Muscle of back (tissue), 3 donors: ENCODE measurements at regions not wholly inside any gene's neighbourhood (a gene's known extent, or its start where the extent isn't known, plus 50 kb on each side); places are given as distances from the start of the nearest gene placed in this dataset.

ENCODE experiments used
- DNase-seq, 3 donors: peaks; one replicate each; pipeline versions ENCODE4 v3.0.0 to v3.0.0-alpha.2; 2013

GRCh38 chr20:7708782-7709181 lies 231.5 kb downstream of the HAO1 start:
- no peak for DNase-seq

- DNase-seq: no peak
These were observed 229.8 kb downstream of the HAO1 start for GRCh38 chr20:7710440-7710839.

- DNase-seq: no peak
These were observed 227.6 kb downstream of the HAO1 start for GRCh38 chr20:7712661-7713060.

GRCh38 chr20:7714549-7714948 lies 225.7 kb downstream of the HAO1 start:
- DNase-seq: no peak

- no peak for DNase-seq
These were observed 223.8 kb downstream of the HAO1 start for GRCh38 chr20:7716286-7716972.

DNA sequence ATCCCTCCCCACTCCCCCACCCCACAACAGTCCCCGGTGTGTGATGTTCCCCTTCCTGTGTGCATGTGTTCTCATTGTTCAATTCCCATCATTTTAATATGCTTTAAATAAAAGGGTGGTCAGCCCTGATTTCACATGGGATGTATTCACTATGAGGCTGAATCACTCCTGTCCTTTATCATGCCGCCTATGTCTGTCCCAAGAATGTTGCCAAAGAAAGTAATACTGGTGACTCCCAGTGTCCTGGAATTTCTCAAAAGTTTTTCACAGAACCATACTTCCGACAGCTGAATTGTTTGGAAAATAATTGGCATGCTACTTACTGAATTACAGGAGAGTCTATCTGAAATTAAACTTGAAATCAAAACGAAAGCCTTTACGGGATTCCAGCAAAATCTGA lies 217.7 kb downstream of the HAO1 start:
- DNase-seq: no peak

GRCh38 chr20:7723284-7723683 lies 217.0 kb downstream of the HAO1 start:
- DNase-seq: no peak

DNA sequence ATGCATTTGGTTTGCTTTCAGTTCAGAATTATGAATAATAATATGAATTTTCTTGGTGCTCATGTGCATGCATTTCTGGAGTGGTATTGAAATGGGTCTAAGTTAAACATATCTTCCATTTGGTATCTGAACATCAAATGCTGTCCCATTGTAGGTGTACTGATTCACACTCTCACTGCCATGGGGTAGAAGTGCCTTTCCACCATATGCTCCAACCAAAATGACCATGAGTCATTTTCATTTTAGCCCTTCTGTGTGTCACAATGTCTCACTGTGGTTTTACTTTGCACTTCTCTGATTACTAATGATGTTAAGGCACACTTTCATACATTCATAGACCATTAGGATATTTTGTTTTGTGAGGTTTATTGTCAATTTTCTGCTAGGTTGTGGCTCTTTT lies 211.9 kb downstream of the HAO1 start:
- DNase-seq: no peak

DNA sequence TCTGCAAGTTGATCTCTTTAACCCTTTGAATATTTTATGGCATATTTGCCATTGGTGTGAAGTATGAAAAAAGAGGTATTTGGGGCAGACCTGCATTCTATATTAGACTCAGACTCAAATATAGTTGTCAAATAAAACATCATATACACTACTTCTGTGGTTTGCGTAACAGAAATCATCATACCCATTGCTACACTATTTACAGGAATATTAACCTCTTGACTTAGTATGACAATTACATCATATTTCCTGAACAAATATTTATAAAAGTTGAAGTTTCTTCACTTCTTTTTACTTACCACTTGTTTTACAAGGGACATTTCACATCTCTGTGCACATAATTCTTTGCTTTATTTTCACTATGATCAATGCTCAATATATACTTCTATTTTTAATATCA lies 206.0 kb downstream of the HAO1 start:
- DNase-seq: no peak

DNA sequence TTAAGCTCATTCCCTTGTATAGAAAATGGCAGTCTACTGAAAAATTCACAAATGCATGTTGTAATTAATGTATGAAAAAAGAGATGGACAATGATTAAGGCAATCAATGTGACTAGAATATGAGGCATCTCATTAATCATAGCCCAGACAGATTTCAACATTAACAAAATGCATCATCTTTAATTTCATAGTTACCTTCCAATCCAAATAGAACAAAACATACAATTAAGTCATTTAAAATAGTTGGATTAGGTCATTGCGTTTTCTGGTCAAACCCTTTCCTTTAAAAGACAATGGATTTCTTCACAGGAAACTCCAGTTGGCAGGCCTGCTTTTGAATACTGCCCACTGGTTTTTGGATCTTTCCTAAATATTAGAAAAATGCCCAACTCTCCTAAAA lies 203.9 kb downstream of the HAO1 start:
- DNase-seq: no peak

- DNase-seq: no peak
These were observed 198.4 kb downstream of the HAO1 start for GRCh38 chr20:7741866-7742265.

- no peak for DNase-seq
These were observed 197.8 kb downstream of the HAO1 start for GRCh38 chr20:7742479-7742878.

DNA sequence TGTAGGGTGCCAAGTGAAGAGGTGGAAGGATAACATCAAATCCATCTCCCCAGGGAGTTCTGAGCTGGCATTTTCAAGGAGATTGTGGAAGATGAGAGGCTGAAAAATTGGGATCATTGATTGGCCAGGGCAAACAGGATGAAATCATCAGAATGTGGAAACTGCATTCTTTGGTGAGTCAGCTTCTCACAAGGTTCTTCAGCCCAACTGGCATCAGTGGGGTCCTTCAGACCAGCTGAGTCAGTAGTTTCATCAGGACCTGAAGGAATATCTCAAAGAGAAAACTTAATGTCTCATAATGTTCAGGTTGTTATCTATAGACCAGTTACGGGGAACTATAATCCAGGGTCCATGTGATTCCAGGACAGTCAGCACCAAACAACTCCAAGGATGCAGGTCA lies 195.8 kb downstream of the HAO1 start:
- DNase-seq: peak in 1 of 3 donors; percentile 19

DNA sequence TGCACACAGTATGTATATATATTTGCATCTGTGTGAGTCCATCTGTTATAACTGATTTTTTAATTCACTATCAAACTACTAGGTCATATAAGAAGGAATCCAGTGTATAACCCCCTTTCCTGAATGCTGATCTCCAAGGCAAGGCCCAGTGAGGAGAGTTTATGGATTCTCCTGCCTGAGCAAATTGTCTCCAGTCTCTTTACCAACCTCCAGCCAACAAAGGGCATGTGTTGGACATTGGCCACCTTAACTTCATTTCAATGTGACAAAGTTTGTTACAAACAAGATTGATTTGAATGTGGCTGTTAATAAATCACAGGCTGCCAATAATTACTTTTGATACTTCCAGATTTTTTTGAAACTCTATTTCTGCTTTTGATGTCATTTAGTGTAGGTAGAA lies 191.6 kb downstream of the HAO1 start:
- no peak for DNase-seq

GRCh38 chr20:7754102-7754501 lies 186.2 kb downstream of the HAO1 start:
- no peak for DNase-seq

DNA sequence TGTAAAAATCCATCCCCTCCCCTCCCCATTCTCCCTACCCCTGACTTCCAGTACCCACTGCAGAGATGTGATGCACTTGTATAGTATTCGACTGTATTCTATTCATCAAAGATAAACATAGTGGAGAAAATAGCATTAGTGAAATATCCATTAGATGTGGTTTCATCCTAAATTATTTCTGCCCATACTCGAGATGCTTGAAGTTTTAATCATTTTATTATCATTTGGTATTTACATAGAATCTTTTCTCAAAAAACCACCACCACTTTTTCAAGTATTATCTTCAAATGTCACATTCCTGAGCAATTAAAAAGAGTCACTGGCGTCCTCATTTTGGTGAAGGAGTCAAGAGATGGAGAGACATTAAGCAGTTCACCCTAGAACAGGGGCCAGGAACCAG lies 181.9 kb downstream of the HAO1 start:
- peak in 1 of 3 donors; percentile 7 for DNase-seq

GRCh38 chr20:7760247-7761031 lies 179.8 kb downstream of the HAO1 start:
- DNase-seq: peak in 1 of 3 donors; percentile 20

DNA sequence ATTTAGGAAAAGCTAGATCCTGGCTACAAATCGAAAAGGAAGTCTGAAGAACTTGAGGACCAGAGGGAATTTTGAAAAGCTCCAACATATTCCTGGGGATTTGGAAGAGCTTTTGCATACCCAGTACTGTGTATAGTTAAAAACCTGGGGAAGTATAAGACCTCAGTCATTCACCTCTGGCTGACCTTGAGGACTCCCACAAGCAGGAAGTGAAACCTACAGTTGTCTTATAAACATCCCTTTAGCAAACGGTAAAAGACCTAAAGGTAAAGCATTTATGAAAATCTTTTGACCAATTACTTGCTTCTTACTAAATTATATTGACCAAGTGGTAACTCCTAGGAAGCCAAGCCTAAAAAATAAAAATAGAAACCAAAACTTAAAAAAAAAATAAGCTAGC lies 175.0 kb downstream of the HAO1 start:
- no peak for DNase-seq

DNA sequence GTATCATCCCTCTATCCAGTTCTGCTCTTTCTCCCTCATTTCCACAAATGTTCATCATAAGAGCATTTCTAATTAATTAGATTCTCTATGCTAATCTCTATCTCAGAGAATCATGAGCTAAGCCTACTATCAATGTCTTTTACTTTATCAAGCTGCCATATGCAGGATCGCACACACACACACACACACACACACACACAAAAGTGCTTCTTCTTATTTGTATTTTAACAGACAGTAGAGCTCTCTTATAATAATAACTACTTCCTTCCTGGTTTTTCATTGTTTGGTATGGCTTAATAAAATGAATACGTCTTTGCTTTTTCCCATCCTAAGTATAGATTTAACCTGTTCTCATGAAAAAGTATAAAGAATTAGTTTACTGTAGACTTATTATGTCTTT lies 170.2 kb downstream of the HAO1 start:
- DNase-seq: no peak

DNA sequence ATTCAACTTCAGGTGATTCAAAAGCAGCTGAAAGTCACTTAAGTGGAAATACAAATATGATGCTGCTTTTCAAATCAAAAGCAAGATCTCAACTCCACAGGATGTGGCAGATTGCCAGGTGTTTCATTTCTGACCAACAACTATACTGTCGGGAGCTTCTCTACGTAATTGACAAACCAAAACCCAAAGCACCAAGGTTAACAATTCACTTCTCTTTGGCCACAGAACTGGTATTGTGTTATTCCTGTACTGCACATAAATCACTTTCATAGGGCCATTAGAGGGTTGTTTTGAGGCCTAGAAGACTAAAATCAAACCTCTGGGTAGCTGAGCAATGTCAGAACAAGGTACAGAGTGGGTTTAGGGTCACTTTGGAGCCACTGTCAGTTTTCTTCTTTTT lies 169.7 kb downstream of the HAO1 start:
- peak in 2 of 3 donors; percentile 12 to 29 for DNase-seq

DNA sequence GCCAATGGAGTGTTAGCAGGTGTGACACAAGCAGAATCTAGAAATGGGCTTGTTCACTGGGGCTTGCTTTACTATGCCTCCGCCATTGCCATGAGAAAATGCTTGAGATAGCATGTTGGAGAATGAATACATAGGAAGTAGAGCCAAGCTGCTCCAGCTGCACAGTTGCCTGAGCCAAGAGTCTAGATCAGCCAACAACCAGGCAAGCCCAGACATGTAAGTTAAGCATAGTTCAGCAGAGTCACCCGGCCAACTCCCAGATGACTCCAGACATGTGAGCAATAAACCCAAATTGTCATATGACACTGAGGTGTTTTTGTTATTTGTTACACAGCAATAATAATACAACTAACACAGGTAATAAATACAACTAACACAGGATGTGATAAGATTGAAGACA lies 167.9 kb downstream of the HAO1 start:
- DNase-seq: peak; percentile 10 to 67 (median 31)

- DNase-seq: no peak
These were observed 166.7 kb downstream of the HAO1 start for GRCh38 chr20:7773511-7773910.

GRCh38 chr20:7775072-7775471 lies 165.2 kb downstream of the HAO1 start:
- peak in 2 of 3 donors; percentile 3 to 20 for DNase-seq

- no peak for DNase-seq
These were observed 164.1 kb downstream of the HAO1 start for GRCh38 chr20:7776148-7776547.
